CD4-positive, alpha-beta T cell treated with Interleukin-21 for 1 hour (primary cell): ENCODE measurements at regions not wholly inside any gene's neighbourhood (a gene's known extent, or its start where the extent isn't known, plus 50 kb on each side); places are given as distances from the start of the nearest gene placed in this dataset.

Source experiments
- DNase-seq: peaks from one replicate; pipeline ENCODE4 v3.0.0-alpha.2; 2020

DNA sequence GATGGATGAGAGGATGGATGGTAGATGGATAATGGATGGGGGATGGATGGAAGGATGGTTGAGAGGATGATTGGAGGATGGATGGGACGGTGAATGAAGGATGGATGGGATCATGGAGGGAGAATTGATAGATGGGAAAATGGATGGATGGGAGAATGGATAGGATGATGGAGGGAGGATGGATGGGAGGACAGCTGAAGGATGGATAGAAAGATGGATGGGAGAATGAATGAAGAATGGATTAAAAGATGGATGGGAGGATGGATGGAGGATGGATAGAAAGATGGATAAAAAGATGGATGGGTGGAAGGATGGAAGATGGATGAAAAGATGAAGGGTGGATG lies 218.3 kb upstream of the IER5L start:
- no peak for DNase-seq

DNA sequence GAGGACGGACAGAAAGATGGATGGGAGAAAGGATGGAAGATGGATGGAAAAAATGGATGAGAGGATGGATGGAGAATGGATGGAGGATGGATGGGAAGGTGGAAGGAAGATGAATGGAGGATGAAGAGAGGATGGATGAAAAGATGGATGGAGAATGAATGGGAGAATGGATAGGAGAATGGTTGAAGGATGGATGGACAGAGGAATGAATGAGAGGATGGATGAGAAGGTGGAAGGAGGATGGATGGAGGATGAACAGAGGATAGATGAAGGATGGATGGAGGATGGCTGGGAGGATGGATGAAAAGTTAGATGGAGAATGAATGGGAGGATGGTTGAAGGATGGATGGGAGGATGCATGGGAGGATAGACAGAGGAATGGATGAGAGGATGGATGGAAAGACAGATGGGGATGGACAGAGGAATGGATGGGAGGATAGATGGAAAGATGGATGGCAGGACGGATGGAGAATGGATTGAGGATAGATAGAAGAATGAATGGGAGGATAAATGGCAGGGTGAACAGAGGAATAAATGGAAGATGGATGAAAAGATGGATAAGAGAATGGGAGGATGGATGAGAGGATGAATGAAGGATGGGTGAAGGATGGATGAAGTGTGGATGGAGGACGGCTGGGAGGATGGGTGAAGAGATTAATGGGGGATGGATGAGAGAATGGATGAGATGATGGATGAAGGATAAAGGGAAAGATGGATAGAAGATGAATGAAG lies 217.7 kb upstream of the IER5L start:
- DNase-seq = no peak

DNA sequence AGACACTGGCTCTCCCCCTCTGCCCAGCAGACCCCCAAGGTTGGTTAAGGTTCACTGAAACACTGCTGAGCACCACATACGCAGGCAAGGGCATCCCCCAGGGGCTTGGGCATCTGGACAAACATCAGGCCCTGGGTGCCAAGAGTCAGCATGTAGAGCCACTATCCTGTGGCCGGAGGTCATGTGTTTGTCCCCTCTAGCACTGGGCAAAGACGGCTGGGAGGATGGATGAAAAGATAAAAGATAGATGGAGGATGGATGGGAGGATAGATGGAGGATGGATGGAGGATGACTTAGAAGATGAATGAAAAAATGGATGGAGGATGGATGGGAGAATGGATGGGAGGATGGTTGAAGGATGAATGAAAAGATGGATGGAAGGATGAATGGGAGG lies 216.8 kb upstream of the IER5L start:
- no peak for DNase-seq

DNA sequence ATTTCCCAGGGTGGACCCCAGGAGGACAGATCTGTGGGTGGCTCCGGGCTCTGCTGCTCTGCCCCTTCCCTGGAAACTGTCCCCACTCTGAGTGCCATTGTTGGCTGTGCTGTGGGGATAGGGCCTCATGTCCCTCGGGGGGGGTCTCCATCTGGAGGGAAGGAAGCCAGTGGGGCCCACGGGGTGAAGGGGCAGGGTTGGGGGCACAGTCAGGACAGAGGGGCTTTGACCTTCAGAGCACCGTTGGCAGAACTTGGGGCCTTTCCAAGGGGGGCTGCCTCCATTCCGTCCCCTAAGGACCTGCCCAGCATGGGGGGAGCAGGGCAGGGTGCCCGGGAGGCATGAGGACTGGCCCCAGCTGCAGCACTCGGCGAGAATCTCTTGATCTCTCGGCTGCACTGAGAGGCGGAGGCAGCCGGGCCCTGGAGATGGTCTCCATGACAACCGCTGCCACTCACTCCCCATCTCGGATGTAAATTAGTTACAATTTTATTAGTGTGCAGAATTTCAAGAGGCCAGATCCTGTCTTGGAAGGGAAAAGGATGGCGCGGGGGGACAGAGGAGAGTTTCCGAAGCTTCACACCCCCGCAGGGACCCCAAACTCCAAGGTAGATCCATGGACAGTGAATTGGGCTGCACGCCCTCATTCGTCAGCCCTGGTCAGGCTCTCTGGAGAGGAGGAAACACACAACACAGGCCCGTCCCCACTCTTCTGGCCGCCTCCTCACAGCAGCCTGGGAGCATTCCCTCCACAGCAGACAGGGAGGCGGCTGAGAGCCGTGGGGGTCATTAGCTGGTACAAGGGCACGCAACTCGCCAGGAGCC lies 216.2 kb upstream of the IER5L start:
- DNase-seq = no peak

DNA sequence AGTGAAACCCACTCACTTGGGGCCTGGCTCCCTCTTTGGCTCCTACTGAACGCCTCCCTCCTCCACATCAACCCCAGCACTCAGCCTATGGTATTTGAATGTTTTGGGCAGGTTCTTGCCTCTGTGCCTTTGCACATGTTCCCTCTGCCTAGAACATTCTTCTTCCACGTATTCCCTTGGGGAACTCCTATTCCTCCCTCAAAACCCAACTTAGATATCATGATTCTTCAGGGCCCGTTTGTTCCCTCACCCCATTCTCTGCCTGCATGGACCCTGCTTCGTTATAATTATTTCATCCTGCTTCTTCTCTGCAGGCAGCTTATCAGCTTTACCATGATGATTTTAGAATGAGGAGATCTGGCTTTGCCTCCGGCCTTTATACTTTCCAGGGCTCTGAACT lies 215.0 kb upstream of the IER5L start:
- no peak for DNase-seq

DNA sequence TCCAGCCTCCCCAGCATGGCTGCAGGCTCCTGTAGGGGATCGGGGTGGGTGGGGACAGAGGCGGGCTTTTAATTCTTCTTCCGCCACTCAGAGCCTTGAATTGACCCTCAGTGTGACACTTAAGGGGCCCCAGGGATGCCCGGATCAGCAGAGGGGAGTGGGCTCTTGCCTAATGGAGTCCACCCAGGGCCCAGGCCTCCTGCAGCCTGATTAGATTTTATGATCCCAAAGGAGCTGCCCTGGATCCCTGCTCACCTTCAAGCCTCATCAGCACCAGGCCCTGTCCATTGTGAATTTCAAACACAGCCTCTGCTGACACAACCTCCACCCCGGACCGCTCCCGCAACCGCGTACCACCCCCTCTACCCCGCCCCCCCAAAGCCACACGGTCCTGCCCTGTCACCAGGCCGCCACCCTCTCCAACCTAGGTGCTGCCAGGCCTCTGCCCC lies 214.1 kb upstream of the IER5L start:
- DNase-seq = no peak

DNA sequence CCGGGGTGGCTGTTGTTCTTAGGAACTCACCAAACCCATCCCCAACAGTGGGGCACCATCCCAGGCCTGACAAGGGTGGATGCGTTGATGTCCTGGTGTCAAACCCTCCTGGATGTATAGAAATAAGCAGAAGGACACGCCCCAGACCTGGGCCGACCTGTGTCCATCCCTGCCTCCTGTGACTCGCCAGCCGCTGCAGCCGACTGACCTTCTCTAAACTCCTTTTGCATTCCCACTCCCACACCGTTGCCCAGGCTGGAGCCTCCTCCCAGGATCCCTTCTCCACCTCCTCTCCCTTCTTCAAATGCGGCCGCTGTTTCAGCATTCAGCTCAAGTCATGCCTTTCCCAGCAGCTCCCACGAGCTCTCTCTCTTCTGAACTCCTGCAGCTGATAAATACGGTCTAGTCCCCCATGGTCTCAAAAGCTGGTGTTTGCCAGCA lies 213.2 kb upstream of the IER5L start:
- no peak for DNase-seq

DNA sequence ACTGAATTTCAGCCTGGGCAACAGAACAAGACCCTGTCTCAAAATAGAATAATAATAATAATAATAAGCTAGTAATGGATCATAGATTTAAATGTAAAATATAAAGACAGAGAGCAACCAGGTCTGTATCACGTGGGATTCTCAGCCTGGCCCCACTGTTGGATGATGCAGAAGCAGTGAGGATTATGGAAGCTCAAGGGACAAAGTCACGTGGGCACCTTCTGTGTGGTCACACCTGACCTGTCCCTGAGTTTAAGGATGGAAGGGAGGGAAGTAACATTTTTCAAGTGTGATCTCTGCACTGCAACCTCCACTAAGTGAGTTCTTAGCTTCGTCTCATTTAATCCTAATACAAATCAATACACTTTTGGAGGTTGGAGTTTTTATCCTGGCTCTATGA lies 212.5 kb upstream of the IER5L start:
- DNase-seq = no peak

DNA sequence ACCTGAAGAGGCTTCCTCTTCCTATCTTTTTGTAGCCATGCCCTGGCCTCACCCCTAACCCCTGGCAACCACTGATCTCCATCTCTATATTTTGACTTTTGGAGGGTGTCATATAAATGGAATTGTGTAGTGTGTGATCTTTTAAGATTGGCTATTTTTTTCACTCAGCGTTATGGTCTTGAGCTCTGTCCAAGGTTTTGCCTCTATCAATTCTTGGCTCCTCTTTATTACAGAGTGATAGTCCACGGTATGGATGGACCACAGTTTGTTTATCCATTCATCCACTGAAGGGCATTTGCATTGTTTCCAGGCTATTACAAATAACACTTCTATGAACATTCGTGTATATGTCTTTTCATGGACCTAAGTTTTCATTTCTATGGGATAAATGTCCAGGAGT lies 209.8 kb upstream of the IER5L start:
- no peak for DNase-seq

DNA sequence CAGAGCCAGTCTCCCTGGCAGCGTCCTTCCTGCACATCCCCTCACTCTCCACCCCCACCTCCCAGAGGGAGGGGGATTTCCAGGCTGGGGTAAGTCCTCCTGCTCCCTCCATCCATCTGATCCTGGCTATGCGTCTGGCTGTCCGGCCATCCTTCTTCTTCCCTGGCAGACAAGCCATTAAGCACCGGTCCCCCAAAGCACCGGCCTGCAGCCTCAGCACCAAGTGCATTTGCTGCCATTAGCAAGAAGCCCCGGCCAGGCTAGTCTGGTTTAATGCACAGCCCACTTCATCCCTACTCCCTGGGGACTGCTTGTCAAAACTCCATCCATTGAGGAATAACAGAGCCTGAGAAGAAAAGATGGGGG lies 208.7 kb upstream of the IER5L start:
- DNase-seq = no peak

DNA sequence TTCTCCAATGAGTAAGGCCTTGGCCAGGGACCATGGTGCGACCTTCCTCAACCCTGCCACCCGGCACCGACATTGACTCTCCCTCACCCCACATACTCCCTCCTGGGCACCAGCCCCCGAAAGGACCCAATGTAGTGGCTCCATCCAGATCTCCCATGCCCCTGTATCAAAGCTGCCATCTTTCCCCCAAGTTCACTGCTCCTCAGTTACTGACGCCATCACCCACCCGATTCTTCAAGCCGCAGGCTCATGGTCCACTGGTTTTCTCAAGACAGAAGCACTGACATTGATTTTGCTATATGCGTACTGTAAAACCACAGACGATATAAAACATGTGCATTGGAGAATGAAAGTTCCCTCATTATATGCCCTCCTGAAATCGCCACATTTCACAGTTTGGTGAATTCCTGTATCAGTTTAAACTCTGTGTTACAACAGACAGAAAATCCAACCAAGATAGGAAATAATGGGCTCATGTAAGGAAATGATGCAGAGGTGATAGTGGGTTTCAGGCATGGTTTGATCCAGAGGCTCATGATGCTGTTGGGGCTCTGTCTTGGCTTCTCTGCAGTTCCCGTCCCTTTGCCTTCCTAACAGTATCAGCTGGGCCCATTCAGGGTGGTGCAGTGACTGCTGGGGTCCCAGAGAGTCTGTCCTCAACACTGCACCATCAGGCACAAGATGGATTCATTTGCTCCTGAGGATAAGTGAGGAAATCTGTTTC lies 207.3 kb upstream of the IER5L start:
- DNase-seq = no peak

DNA sequence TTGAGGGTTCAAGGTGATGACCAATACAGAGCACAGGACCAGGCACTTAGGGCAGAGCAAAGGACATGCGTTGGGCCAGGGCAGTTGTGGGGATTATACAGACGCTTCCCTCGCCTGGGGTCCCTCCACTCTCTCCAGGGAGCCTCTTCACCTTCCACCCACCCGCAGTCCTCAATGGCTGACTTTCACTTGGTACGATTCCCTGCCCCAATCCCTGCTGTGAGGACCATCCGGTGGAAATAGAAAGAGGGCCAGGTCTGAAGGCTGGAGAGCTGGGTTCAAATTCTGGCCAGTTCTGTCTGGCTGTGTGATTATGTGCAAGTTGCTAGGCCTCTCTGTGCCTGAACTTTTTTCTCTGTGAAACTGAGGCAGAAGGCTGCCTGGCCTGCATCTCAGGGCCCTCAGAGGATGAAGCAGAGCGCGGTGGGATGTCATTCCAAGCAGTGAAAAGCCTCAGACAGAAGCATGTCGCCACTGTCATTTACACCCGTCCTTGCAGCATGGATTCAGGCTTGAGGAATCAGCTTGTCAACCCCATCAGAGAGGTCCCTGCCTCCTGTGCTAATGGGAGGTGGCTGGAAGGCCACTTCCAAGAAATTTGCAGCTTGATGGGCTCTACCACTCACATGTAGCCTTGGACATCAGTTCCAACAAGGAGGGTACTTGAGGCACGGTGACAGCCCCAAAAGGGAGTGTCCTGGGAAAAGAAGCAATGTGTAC lies 206.6 kb upstream of the IER5L start:
- DNase-seq = no peak

DNA sequence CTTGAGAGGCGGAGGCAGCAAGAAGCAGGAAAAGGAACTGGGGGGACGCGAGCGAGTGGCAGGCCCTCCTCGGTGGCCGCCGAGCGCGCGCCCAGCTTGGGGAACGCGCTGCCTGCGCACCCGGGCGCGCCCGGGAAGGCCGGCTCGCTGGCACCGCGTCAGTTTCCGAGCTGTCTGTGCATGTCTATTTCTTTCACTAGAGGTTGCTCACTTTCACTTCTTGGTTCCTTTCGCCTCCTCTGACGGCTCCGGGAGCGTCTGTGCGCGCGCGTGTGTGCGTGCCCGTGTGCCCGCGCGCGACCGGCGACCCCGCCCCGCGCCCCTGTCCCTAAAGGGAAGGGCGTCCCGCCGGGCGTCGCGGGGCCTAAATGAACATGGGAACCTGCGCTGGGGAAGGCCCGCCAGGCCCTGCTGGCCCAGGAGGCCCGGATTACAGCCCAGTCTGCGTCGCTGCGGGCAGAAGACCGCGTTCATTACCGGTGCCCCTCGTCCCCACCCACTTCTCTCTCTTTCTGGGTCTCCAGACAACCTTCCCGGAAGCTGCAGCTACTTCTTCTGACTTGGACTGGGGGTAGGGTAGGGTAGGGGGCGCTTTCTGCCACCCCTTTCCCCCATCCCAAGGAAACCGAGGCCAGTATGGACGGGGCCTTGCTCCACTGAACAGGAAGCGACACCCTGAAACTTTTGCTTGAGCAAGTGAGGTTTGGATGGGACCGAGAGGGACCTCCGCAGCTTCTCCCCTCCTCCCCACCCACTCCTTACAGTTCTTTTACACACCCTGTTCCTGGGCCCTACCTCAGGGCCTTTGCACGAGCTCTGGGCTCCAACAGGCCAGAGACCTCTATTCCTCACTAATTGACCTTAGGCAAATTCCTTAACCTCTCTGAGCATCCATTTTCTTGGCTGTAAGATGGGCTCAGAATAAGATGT lies 205.8 kb upstream of the IER5L start:
- peak; percentile 82 for DNase-seq

DNA sequence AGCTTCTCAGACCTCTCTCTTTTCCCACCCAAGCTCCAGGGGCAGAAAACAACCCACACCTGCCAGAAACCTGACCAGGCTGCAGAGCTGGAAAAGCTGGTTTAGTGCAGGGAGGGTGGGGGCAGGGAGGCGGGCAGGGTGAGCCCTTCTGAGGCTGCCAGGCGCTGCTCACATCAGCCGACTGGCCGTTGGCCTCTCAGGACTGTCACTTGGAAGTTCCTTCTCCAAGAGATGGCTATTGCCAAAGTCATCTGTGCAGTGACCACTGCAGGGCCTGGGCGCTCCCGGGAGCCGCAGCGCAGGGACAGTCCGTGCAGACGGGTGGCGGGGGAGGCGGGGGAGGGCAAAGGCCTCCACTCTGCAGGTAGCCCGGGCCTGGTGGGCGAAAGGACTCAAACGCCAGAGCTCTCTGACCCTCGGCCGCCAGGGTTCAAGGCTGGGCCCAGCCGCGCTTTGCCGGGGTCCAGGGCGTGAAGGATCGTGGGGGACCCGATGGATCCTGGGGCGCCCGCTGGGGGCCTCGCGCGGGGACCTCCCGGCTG lies 205.0 kb upstream of the IER5L start:
- DNase-seq = no peak

DNA sequence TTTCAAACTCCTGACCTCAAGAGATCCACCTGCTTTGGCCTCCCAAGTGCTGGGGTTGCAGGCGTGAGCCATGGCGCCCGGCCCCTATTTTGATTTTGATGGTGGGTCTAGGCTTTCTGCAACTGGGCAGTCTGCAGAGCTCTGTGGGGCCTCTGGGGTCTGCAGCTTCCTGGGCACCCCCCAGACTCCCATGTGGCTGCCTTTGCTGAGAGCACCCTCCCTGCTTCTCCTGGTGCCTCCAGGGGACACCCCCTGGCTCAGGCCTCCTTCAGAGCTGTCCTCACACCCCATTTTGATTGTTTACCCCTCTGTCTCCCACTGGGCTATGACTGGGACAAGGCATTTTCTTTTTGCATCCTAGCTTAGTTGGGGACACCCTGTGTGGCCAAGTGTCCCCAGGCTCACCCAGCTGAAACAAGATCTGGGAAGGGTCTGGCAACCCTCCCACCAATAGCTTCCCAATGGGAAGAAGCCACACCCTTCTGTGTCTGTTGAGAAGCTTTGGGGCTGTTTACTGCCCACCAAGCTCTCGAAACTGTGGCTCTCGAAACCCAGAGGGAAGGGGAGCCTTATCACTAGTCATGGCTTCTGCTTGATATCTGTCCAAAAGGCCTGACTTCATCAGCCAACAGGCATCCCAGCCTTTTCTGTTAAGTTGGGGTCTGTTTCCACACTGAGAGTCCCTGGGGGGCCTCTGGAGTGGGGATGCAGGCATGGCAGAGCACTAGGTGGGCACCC lies 204.4 kb upstream of the IER5L start:
- DNase-seq = no peak

DNA sequence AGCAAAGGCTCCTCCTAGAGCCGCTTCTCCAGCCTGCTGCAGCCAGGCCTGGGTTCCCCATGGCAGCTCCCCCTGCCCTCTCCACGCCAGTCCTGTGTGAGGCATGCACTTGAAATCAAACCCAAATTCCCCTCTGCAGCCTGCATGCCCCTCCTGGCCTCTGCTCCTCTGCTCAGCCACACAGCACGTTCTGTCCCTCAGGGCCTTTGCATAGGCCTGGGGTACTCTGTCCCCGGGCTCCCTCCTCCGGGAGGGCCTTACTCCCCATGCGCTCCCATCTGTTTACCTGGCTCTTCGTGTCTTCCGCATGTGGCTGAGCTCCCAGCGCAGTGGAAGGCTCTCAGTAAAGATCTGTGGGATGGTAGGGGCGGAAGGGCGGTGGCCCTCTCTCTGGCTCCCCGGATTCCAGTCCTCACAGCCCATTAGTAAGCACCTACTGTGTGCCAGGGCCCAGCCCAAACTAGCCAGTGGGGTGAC lies 203.5 kb upstream of the IER5L start:
- DNase-seq = no peak

DNA sequence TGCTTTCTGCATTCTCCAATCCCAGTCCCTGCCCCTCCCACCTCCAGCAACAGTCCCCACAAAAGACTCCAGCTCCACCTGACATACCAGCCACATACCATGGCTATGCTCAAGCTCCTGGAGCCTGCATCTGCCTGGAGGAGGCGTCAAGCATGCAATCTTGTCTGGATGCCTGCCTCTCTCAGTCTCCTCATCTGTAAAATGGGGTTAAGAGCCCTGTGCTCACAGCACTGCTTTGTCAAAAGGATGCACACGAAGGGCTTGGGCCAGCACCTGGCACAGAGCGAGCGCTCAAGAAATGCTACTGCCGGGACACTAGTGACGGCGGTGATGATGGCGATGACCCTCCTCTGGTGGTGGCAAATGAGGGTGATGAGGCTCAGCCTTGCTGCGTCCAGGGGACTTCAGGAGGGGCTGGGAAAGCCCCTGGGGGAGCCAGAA lies 202.9 kb upstream of the IER5L start:
- DNase-seq = no peak

DNA sequence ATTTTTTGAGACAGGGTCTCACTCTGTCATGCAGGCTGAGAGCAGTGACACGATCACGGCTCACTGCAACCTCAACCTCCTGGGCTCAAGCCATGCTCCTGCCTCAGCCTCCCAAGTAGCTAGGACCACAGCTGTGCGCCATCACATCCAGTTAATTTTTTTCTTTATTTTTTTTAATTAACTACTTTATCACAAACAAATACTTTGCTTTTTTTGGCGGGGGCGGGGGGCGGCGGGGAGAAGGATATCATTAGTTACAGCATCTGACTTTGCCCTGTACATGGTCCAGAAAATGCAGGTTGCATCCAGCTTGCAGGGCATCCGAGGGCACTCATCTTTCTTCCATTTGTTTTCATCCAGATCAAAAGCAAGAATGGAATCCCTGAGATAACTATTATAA lies 201.8 kb upstream of the IER5L start:
- DNase-seq = no peak

DNA sequence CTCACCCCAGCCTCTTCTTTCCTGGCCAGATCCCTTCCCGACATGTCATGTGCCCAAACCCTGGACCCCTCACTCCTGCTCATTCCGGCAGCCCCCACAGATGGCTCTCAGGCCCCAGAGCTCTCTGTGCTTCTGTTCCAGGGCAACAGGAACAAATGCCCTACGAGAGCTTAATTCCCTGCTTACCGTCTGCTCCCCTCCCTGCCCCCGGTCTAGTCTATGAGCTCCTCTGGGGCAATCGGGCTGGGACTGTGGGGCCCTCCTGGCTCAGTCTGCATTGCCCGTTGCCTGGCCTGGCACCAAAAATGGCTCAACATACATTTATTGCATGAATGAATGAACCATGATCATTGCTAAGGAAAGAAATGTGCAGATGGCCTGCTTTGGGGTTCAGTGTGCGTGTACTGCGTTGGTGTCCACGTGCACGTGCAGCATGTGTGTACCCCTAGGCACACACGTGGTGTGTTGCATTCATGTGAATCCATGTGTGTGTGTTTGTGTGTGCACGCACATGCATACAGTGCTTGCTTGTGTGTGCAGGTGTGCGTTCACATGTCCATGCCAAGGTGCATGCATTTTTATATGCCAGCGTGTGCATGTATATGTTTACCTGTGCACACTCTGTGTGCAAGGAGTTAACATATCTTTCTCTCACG lies 201.2 kb upstream of the IER5L start:
- no peak for DNase-seq

DNA sequence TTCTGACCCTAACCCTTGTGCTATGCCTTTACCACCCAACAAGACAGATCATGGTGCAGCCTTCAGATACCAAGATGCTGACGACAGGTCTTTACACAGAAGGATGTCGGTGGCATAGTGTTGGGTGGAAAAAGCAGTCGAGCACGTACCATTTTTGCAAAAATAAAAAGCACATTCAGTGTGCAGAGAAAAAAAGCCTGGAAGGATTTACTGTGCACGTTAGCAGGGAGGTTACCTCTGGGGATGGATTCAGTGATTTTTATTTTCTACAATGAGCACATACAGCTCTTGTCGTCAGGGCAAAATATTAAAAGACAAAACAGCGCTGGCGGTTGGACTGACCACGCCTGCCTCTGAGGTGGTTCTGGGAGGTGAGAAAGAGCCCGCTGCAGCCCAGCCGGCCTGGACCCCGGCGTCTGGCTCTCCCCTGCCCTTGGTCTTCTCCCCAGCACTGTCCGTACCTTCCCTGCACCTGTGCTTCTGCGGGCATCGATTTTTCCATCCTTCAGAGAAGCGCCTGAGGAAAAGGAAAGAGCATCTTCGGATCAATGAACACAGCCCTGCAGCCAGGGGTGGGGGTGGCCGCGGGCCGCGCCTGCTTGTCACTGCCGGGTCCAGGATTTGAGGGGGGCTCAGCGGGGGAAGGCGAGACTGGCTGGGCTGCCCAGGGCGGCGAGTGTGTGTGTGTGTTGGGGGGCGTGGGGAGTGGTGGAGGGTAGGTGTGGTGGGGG lies 200.0 kb upstream of the IER5L start:
- DNase-seq = no peak
